GM12865 (cell line): ENCODE measurements at regions not wholly inside any gene's neighbourhood (a gene's known extent, or its start where the extent isn't known, plus 50 kb on each side); places are given as distances from the start of the nearest gene placed in this dataset.

Experiments used
- DNase-seq: peaks from one replicate; pipeline ENCODE4 v3.0.0; 2010; ENCODE audit warnings: low read depth
- H3K4me3 ChIP-seq: 2 replicates; pipeline ENCODE4 v1.5.1; 2011; ENCODE audit warnings: mild to moderate bottlenecking, low read depth, low read length, control low read depth
- CTCF ChIP-seq: IDR thresholded peaks from 2 replicates; pipeline ENCODE4 v1.5.1; 2011; ENCODE audit warnings: low read length, control low read depth, low read depth, inconsistent platforms; ENCODE audit not compliant: insufficient read depth; ENCODE audit errors: missing control alignments

GRCh38 chr2:216918088-216918680 is 58.3 kb upstream of the TNP1 start:
- no peak overlapping the region for H3K4me3 ChIP-seq
- no peak for DNase-seq
- TF ChIP-seq CTCF: no peak

- H3K4me3 ChIP-seq: no peak overlapping the region
- DNase-seq: no peak
- no peak for TF ChIP-seq CTCF
Observed at GRCh38 chr2:216916956-216917650, 57.2 kb upstream of the TNP1 start.

GRCh38 chr2:216915557-216916150 is 55.8 kb upstream of the TNP1 start:
- H3K4me3 ChIP-seq: no peak overlapping the region
- DNase-seq: no peak
- TF ChIP-seq CTCF: no peak

GRCh38 chr2:216914491-216914890 is 54.6 kb upstream of the TNP1 start:
- no peak for TF ChIP-seq CTCF
- no peak overlapping the region for H3K4me3 ChIP-seq
- no peak for DNase-seq

- no peak for DNase-seq
- H3K4me3 ChIP-seq: no peak overlapping the region
- TF ChIP-seq CTCF: no peak
Observed at GRCh38 chr2:216911886-216912285, 52.0 kb upstream of the TNP1 start.

GRCh38 chr2:216911008-216911407 is 51.1 kb upstream of the TNP1 start:
- no peak for DNase-seq
- H3K4me3 ChIP-seq: no peak overlapping the region
- no peak for TF ChIP-seq CTCF
